NCI-H82 treated with DMSO at 0.1 percent for 48 hours (cell line): ENCODE measurements at regions not wholly inside any gene's neighbourhood (a gene's known extent, or its start where the extent isn't known, plus 50 kb on each side); places are given as distances from the start of the nearest gene placed in this dataset.

Experiments
- DNase-seq: peaks from one replicate; lab custom pipeline; 2025; ENCODE audit not compliant: unreplicated experiment; lab: John Stamatoyannopoulos, UW

- no peak for DNase-seq
Observed at GRCh38 chr10:131842351-131843088, 58.3 kb upstream of the PPP2R2D start.

GRCh38 chr10:131843089-131843595 is 57.7 kb upstream of the PPP2R2D start:
- DNase-seq = no peak

- DNase-seq = no peak
Observed at GRCh38 chr10:131843881-131844284, 56.9 kb upstream of the PPP2R2D start.

- no peak for DNase-seq
Observed at GRCh38 chr10:131844529-131845084, 56.2 kb upstream of the PPP2R2D start.

- no peak for DNase-seq
Observed at GRCh38 chr10:131845505-131846239, 55.1 kb upstream of the PPP2R2D start.

GRCh38 chr10:131846240-131847101 is 54.3 kb upstream of the PPP2R2D start:
- DNase-seq = no peak

GRCh38 chr10:131847241-131847783 is 53.5 kb upstream of the PPP2R2D start:
- DNase-seq = no peak

GRCh38 chr10:131848296-131848695 is 52.5 kb upstream of the PPP2R2D start:
- DNase-seq = no peak

GRCh38 chr10:131848741-131849590 is 51.8 kb upstream of the PPP2R2D start:
- DNase-seq = no peak

GRCh38 chr10:131849591-131850382 is 51.0 kb upstream of the PPP2R2D start:
- no peak for DNase-seq

- DNase-seq = no peak
Observed at GRCh38 chr10:131850383-131850870, 50.4 kb upstream of the PPP2R2D start.
